GM12874 (cell line): ENCODE measurements at regions not wholly inside any gene's neighbourhood (a gene's known extent, or its start where the extent isn't known, plus 50 kb on each side); places are given as distances from the start of the nearest gene placed in this dataset.

Experiments
- CTCF ChIP-seq: IDR thresholded peaks from 2 replicates; pipeline ENCODE4 v1.5.1; 2011; ENCODE audit warnings: low read depth, mild to moderate bottlenecking, control low read depth, low read length, moderate library complexity; ENCODE audit not compliant: insufficient read depth

- TF ChIP-seq CTCF, result no peak
Observed at GRCh38 chr10:28988980-28989379, 299.9 kb upstream of the LYZL1 start.

- TF ChIP-seq CTCF, result peak; percentile 73
Observed at GRCh38 chr10:28991333-28992270, 297.3 kb upstream of the LYZL1 start.

- no peak for TF ChIP-seq CTCF
Observed at GRCh38 chr10:28993056-28993455, 295.8 kb upstream of the LYZL1 start.

- TF ChIP-seq CTCF, result no peak
Observed at GRCh38 chr10:28993861-28994260, 295.0 kb upstream of the LYZL1 start.

- no peak for TF ChIP-seq CTCF
Observed at GRCh38 chr10:28995497-28995896, 293.4 kb upstream of the LYZL1 start.

GRCh38 chr10:28996345-28996744, 292.5 kb upstream of the LYZL1 start:
- no peak for TF ChIP-seq CTCF

- TF ChIP-seq CTCF, result no peak
Observed at GRCh38 chr10:28996947-28997551, 291.8 kb upstream of the LYZL1 start.
